T-cell (primary cell): ENCODE measurements at regions not wholly inside any gene's neighbourhood (a gene's known extent, or its start where the extent isn't known, plus 50 kb on each side); places are given as distances from the start of the nearest gene placed in this dataset.

Source experiments
- ATAC-seq, 4 experiments: fragments of 200-7000 bp in 3 of 4; fragments of 150-1000 bp in 1 of 4; cut with Tn5 transposase; replicated peaks in 1 of 4; 1 replicate in 3 of 4; 2 replicates in 1 of 4; pipeline ENCODE4 v1.10.0; 2021; ENCODE audit warnings: moderate library complexity in 3 of 4, mild to moderate bottlenecking in 2 of 4, moderate number of reproducible peaks in 1 of 4
- CTCF ChIA-PET, 2 donors: fragments of 300-600 bp; sonication (Branson Sonifier 250); formaldehyde crosslinking; loops; one replicate each; lab custom pipeline; 2022; ENCODE audit warnings: antibody characterized with exemption in 2 of 2; lab: Charles Lee
- POLR2A ChIA-PET, 2 donors: fragments of 300-600 bp; sonication (Branson Sonifier 250); formaldehyde crosslinking; loops; one replicate each; lab custom pipeline; 2022; ENCODE audit warnings: antibody characterized with exemption in 2 of 2; lab: Charles Lee
- DNase-seq, 35 experiments: peaks; one replicate each; pipeline versions ENCODE4 v3.0.0 to v3.0.0-alpha.2; 2013 to 2023
- H3K27ac ChIP-seq: one replicate; pipeline ENCODE4 v1.5.1; 2013; ENCODE audit warnings: low read length
- H3K27me3 ChIP-seq, 2 experiments: replicated peaks in 1 of 2; 1 replicate in 1 of 2; 2 replicates in 1 of 2; pipeline versions ENCODE4 v1.6.1 to v1.7.0; 2013; ENCODE audit warnings: low read length in 1 of 2, mixed read lengths in 1 of 2; ENCODE audit not compliant: control insufficient read depth in 2 of 2, insufficient read depth in 2 of 2; ENCODE audit errors: extremely low read depth in 1 of 2
- H3K36me3 ChIP-seq, 2 donors: 1 replicate in 1 of 2; 2 replicates in 1 of 2; pipeline versions ENCODE4 v1.6.1 to v1.7.0; 2013; ENCODE audit warnings: low read length in 1 of 2; ENCODE audit not compliant: control insufficient read depth in 2 of 2, insufficient read depth in 1 of 2; ENCODE audit errors: extremely low read depth in 1 of 2
- H3K4me1 ChIP-seq, 2 experiments: 1 replicate in 1 of 2; 2 replicates in 1 of 2; pipeline versions ENCODE4 v1.6.1 to v1.7.0; 2013; ENCODE audit warnings: low read length in 2 of 2, mixed read lengths in 1 of 2; ENCODE audit not compliant: insufficient read depth in 2 of 2, control insufficient read depth in 1 of 2; ENCODE audit errors: extremely low read depth in 1 of 2
- H3K4me3 ChIP-seq, 2 donors: 1 replicate in 1 of 2; 2 replicates in 1 of 2; pipeline versions ENCODE4 v1.5.1 to v1.7.0; 2013; ENCODE audit warnings: mild to moderate bottlenecking in 2 of 2, low read length in 1 of 2, moderate library complexity in 1 of 2; ENCODE audit not compliant: control insufficient read depth in 1 of 2; ENCODE audit errors: extremely low read depth in 1 of 2
- H3K9me3 ChIP-seq: 2 replicates; pipeline ENCODE4 v1.7.0; 2013
- H3K27ac Mint-ChIP-seq, 2 donors: one replicate each; pipeline ENCODE4 v1.8.0; 2020 to 2021; ENCODE audit warnings: mild to moderate bottlenecking in 2 of 2, mixed read lengths in 2 of 2
- H3K27me3 Mint-ChIP-seq, 2 donors: one replicate each; pipeline ENCODE4 v1.8.0; 2021 to 2022; ENCODE audit warnings: mixed read lengths in 2 of 2
- H3K36me3 Mint-ChIP-seq: one replicate; pipeline ENCODE4 v1.8.0; 2021; ENCODE audit warnings: mixed read lengths
- H3K4me1 Mint-ChIP-seq, 3 donors: one replicate each; pipeline ENCODE4 v1.8.0; 2020 to 2022; ENCODE audit warnings: mixed read lengths in 3 of 3, mild to moderate bottlenecking in 1 of 3
- H3K4me3 Mint-ChIP-seq, 3 donors: one replicate each; pipeline ENCODE4 v1.8.0; 2020 to 2022; ENCODE audit warnings: mild to moderate bottlenecking in 3 of 3, mixed read lengths in 3 of 3, moderate library complexity in 3 of 3
- H3K9me3 Mint-ChIP-seq, 3 donors: one replicate each; pipeline ENCODE4 v1.8.0; 2020 to 2022; ENCODE audit warnings: mixed read lengths in 3 of 3
- WGBS: methylation state at CpG from one replicate; pipeline ENCODE4 v1.1.5; 2013; ENCODE audit warnings: missing lambda C conversion rate; ENCODE audit not compliant: insufficient coverage; 5-methylcytosine and 5-hydroxymethylcytosine counted together

GRCh38 chr4:38523524-38524448, 140.2 kb upstream of the KLF3 start:
- DNase-seq, result peak in 6 of 35 experiments; percentile 3 to 65 (median 8)
- CTCF ChIA-PET, result interaction anchor here in 1 of 2 donors (0.9 to 1.0 kb wide), 2 partner anchors 22 to 143 kb away, joined by 3 read pairs; no protein-coding TSS in a partner anchor
- peaks cover 4 to 17% of the 10 kb centered on the region in 2 experiments for H3K4me1 ChIP-seq
- WGBS, result 19% methylated on average over 6 of the region's 16 CpGs
- H3K9me3 Mint-ChIP-seq, result no peaks in the 10 kb centered on the region
- H3K27me3 Mint-ChIP-seq, result no peaks in the 10 kb centered on the region
- peak overlapping the region; percentile 88 for H3K27ac Mint-ChIP-seq
- no peaks in the 10 kb centered on the region for H3K9me3 ChIP-seq
- peak overlapping the region; percentile 58 to 72 (median 65) for H3K4me3 Mint-ChIP-seq
- peak; percentile 63 to 85 (median 78) for ATAC-seq
- peaks cover 3 to 8% of the 10 kb centered on the region in 2 donors for H3K36me3 ChIP-seq
- POLR2A ChIA-PET, result interaction anchor here in 1 of 2 donors (0.6 kb wide), 2 partner anchors 20 to 151 kb away, joined by 3 read pairs; no protein-coding TSS in a partner anchor
- peak overlapping the region in 1 of 2 donors; percentile 31 for H3K4me3 ChIP-seq
- H3K4me1 Mint-ChIP-seq, result peaks cover 37 to 53% (median 53%) of the 10 kb centered on the region in 3 donors
- H3K27ac ChIP-seq, result peak overlapping the region; percentile 33
- H3K27me3 ChIP-seq, result no peaks in the 10 kb centered on the region
- H3K36me3 Mint-ChIP-seq, result peaks cover 14% of the 10 kb centered on the region

- ChIA-PET POLR2A (no interaction called here), CTCF (interaction anchor here in 1 of 2 donors (0.6 kb wide), 1 partner anchor 76 kb away, joined by 3 read pairs; no protein-coding TSS in a partner anchor)
- no peak overlapping the region for H3K27ac ChIP-seq
- H3K4me1 Mint-ChIP-seq, result peaks cover 49 to 66% (median 63%) of the 10 kb centered on the region in 3 donors
- H3K36me3 Mint-ChIP-seq, result no peaks in the 10 kb centered on the region
- DNase-seq, result no peak
- H3K4me1 ChIP-seq, result peaks cover 9 to 31% of the 10 kb centered on the region in 2 experiments
- H3K9me3 ChIP-seq, result no peaks in the 10 kb centered on the region
- H3K27me3 ChIP-seq, result no peaks in the 10 kb centered on the region
- H3K9me3 Mint-ChIP-seq, result no peaks in the 10 kb centered on the region
- H3K27me3 Mint-ChIP-seq, result no peaks in the 10 kb centered on the region
- WGBS, result 96% methylated on average over 4 of the region's 5 CpGs
- H3K27ac Mint-ChIP-seq, result no peak overlapping the region
- H3K4me3 ChIP-seq, result no peak overlapping the region
- H3K4me3 Mint-ChIP-seq, result no peak overlapping the region
- ATAC-seq, result no peak
- H3K36me3 ChIP-seq, result no peaks in the 10 kb centered on the region
Observed at GRCh38 chr4:38526412-38526811, 137.6 kb upstream of the KLF3 start.

GRCh38 chr4:38529189-38530115, 134.5 kb upstream of the KLF3 start:
- POLR2A ChIA-PET, result interaction anchor here (0.6 to 1.1 kb wide), 3 partner anchors 126 to 274 kb away, joined by 3 to 4 read pairs (median 3); no protein-coding TSS in a partner anchor

GRCh38 chr4:38530486-38530885, 133.5 kb upstream of the KLF3 start:
- DNase-seq (no peak), ATAC-seq (no peak)
- Mint-ChIP-seq H3K4me3 (no peak overlapping the region), H3K9me3 (no peaks in the 10 kb centered on the region), H3K4me1 (peaks cover 30 to 44% (median 43%) of the 10 kb centered on the region in 3 donors), H3K27me3 (peaks cover 0 to 2% of the 10 kb centered on the region in 2 donors), H3K36me3 (no peaks in the 10 kb centered on the region), H3K27ac (peak overlapping the region; percentile 52 to 97)
- Histone ChIP-seq H3K4me3 (no peak overlapping the region), H3K27me3 (peaks cover 0 to 3% of the 10 kb centered on the region in 2 experiments), H3K36me3 (no peaks in the 10 kb centered on the region), H3K4me1 (peaks cover 9 to 18% of the 10 kb centered on the region in 2 experiments), H3K27ac (peak overlapping the region; percentile 84), H3K9me3 (no peaks in the 10 kb centered on the region)
- ChIA-PET POLR2A (no interaction called here), CTCF (no interaction called here)
- no CpG with 5 or more reads among the region's 1 CpG for WGBS

More at GRCh38 chr4:38529189-38530115, 134.5 kb upstream of the KLF3 start:
- Mint-ChIP-seq H3K27me3 (peaks cover 0 to 2% of the 10 kb centered on the region in 2 donors), H3K27ac (peak overlapping the region; percentile 88 to 97), H3K4me1 (peaks cover 36 to 53% (median 50%) of the 10 kb centered on the region in 3 donors), H3K36me3 (no peaks in the 10 kb centered on the region), H3K9me3 (no peaks in the 10 kb centered on the region), H3K4me3 (peak overlapping the region; percentile 43 to 47 (median 46))
- H3K27ac ChIP-seq, result peak overlapping the region; percentile 84
- DNase-seq (peak; percentile 20 to 68 (median 43)), ATAC-seq (peak; percentile 79 to 95 (median 92))
- no peaks in the 10 kb centered on the region for H3K36me3 ChIP-seq
- peaks cover 9 to 24% of the 10 kb centered on the region in 2 experiments for H3K4me1 ChIP-seq
- no peaks in the 10 kb centered on the region for H3K9me3 ChIP-seq
- no peak overlapping the region for H3K4me3 ChIP-seq
- 41% methylated on average over 11 of the region's 15 CpGs for WGBS
- peaks cover 0 to 3% of the 10 kb centered on the region in 2 experiments for H3K27me3 ChIP-seq
- CTCF ChIA-PET, result interaction anchor here in 1 of 2 donors (0.8 to 1.8 kb wide), 4 partner anchors 125 to 210 kb away, joined by 3 to 6 read pairs (median 4); no protein-coding TSS in a partner anchor

- Histone ChIP-seq H3K36me3 (no peaks in the 10 kb centered on the region), H3K4me1 (peaks cover 9 to 18% of the 10 kb centered on the region in 2 experiments), H3K27me3 (peaks cover 0 to 3% of the 10 kb centered on the region in 2 experiments), H3K4me3 (no peak overlapping the region), H3K9me3 (no peaks in the 10 kb centered on the region), H3K27ac (no peak overlapping the region)
- Mint-ChIP-seq H3K4me3 (no peak overlapping the region), H3K27ac (peak overlapping the region; percentile 47 to 97), H3K36me3 (no peaks in the 10 kb centered on the region), H3K27me3 (peaks cover 0 to 2% of the 10 kb centered on the region in 2 donors), H3K4me1 (peaks cover 30 to 39% (median 38%) of the 10 kb centered on the region in 3 donors), H3K9me3 (no peaks in the 10 kb centered on the region)
- CTCF ChIA-PET, result interaction anchor here (0.6 kb wide), 2 partner anchors 213 to 229 kb away, joined by 3 to 4 read pairs; no protein-coding TSS in a partner anchor
- DNase-seq (no peak), ATAC-seq (no peak)
- POLR2A ChIA-PET, result interaction anchor here in 1 of 2 donors (0.6 kb wide), 1 partner anchor 208 kb away, joined by 4 read pairs; no protein-coding TSS in a partner anchor
- 40% methylated on average over 1 of the region's 5 CpGs for WGBS
Observed at GRCh38 chr4:38531141-38531727, 132.8 kb upstream of the KLF3 start.
